ENCODE measurements at regions not wholly inside any gene's neighbourhood (a gene's known extent, or its start where the extent isn't known, plus 50 kb on each side); places are given as distances from the start of the nearest gene placed in this dataset.

DNA sequence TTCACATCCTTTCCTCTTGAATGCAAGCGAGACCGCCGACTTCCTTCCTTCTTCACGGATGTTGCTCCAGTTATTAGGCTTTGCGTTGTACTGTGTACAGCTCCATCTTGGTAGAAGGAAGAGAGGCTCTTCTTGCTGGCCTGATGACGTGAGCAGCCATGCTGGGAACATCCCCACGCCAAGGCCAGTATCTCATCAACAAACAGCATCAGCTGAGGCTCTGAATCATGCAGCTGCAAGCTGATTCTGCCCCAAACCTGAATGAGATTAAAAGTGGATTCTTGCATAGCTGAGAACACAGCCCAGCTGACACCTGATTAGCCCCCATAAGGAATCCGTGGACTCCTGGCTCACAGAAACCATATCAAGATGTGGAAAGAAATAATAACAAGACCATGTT, 809.6 kb downstream of the EFNB2 start:
- H2AK5ac ChIP-seq (ENCODE audit: low read depth, low read length) = no peak overlapping the region
- no peaks in the 10 kb centered on the region for H3K27me3 ChIP-seq (replicated peaks in 1 of 4; ENCODE audit: control insufficient read depth in 3 of 4, extremely low read depth in 1 of 4, insufficient read depth in 3 of 4, low read length in 3 of 4)
- H4K8ac ChIP-seq (ENCODE audit: extremely low read depth, insufficient read depth, low read length) = no peak overlapping the region
- no peak overlapping the region for H2BK20ac ChIP-seq (ENCODE audit: low read length)
- H3K79me1 ChIP-seq (ENCODE audit: low read depth, low read length) = no peaks in the 10 kb centered on the region
- H4K5ac ChIP-seq (ENCODE audit: insufficient read length, low read depth, low read length) = no peak overlapping the region
- CTCF ChIA-PET (ENCODE audit: partially characterized antibody) = interaction anchor here (1.0 kb wide), 1 partner anchor 22 kb away, joined by 3 read pairs; no protein-coding TSS in a partner anchor
- H2AFZ ChIP-seq (ENCODE audit: low read length) = 0 out of 2 replicates have a peak overlapping the region, but pooled peaks have one; percentile 7
- no peak overlapping the region for H3K23ac ChIP-seq (ENCODE audit: insufficient read length)
- H3K9me3 ChIP-seq (ENCODE audit: insufficient read depth in 2 of 2, low read depth in 1 of 2, low read length in 1 of 2) = no peaks in the 10 kb centered on the region
- no peak for DNase-seq (ENCODE audit: low read depth in 1 of 2, low spot score in 2 of 2)
- no peak overlapping the region for H3K4me3 ChIP-seq (ENCODE audit: extremely low read depth in 1 of 4, insufficient read depth in 2 of 4, low read depth in 3 of 4, low read length in 4 of 4)
- no peaks in the 10 kb centered on the region for H3K23me2 ChIP-seq (ENCODE audit: low read depth, low read length)
- no peak for FAIRE-seq
- H3K18ac ChIP-seq (ENCODE audit: extremely low read depth, low read length) = no peak overlapping the region
- H4K91ac ChIP-seq (replicated peaks; ENCODE audit: insufficient read length, low read length) = no peak overlapping the region
- no peak overlapping the region for H3K4me2 ChIP-seq (ENCODE audit: insufficient read depth in 1 of 2, low read depth in 2 of 2, low read length in 2 of 2)
- no peak overlapping the region for H2BK120ac ChIP-seq (replicated peaks; ENCODE audit: low read depth, low read length)
- no peaks in the 10 kb centered on the region for H4K20me1 ChIP-seq (replicated peaks in 1 of 2; ENCODE audit: control insufficient read depth in 1 of 2, insufficient read depth in 2 of 2, low read length in 2 of 2)
- no peak overlapping the region for H2BK12ac ChIP-seq (ENCODE audit: low read depth, low read length)
- no peaks in the 10 kb centered on the region for H3K79me2 ChIP-seq (ENCODE audit: control insufficient read depth in 1 of 2, insufficient read depth in 2 of 2, low read length in 2 of 2)
- WGBS, 2 experiments (ENCODE audit: extremely low coverage in 1 of 2, insufficient coverage in 1 of 2, insufficient read length in 1 of 2, insufficient replicate concordance in 2 of 2, low coverage in 1 of 2, low lambda C conversion rate in 2 of 2, missing lambda C conversion rate in 1 of 2) = 98% methylated on average over 8 of the region's 8 CpGs; no CpG with 5 or more reads in 1 of the 2 experiments
- no peak overlapping the region for H2BK15ac ChIP-seq (ENCODE audit: low read length)
- H3K9ac ChIP-seq (replicated peaks in 1 of 4; ENCODE audit: extremely low read depth in 1 of 4, low read depth in 3 of 4, low read length in 3 of 4) = no peak overlapping the region
- 0 out of 7 replicates have a peak, but pooled peaks cover 0 to 3% (median 0%) of the 10 kb centered on the region in 4 experiments for H3K4me1 ChIP-seq (replicated peaks in 1 of 4; ENCODE audit: control insufficient read depth in 3 of 4, insufficient read depth in 4 of 4, low read length in 3 of 4)
- H3K4ac ChIP-seq (replicated peaks; ENCODE audit: insufficient read length, low read depth, low read length) = no peak overlapping the region
- no peaks in the 10 kb centered on the region for H3K36me3 ChIP-seq (ENCODE audit: control insufficient read depth in 2 of 4, insufficient read depth in 4 of 4, low read length in 3 of 4)
- no peak overlapping the region for H2BK5ac ChIP-seq (ENCODE audit: low read depth, low read length)
- POLR2A ChIA-PET (ENCODE audit: partially characterized antibody) = interaction anchor here (0.7 kb wide), 1 partner anchor 229 kb away, joined by 3 read pairs; no protein-coding TSS in a partner anchor
- H3K14ac ChIP-seq (ENCODE audit: insufficient read length) = no peak overlapping the region
- H3K56ac ChIP-seq (replicated peaks; ENCODE audit: insufficient read length, low read depth, low read length) = no peak overlapping the region
- no peak overlapping the region for H3K27ac ChIP-seq (ENCODE audit: low read depth, low read length)
- TF ChIP-seq JUND (IDR thresholded peaks at IDR 0.05; ENCODE audit: low read length) (no peak), KDM5A (IDR thresholded peaks at IDR 0.05; ENCODE audit: low read length) (no peak), GTF2F1 (IDR thresholded peaks at IDR 0.05; ENCODE audit: borderline replicate concordance, low read depth, low read length) (no peak), PHF8 (conservative IDR thresholded peaks at IDR 0.05; ENCODE audit: low read depth, low read length) (no peak)
